ENCODE measurements at regions not wholly inside any gene's neighbourhood (a gene's known extent, or its start where the extent isn't known, plus 50 kb on each side); places are given as distances from the start of the nearest gene placed in this dataset.
A peak's percentile ranks its signal among the peaks of the same experiment; 100 is the strongest.

DNA sequence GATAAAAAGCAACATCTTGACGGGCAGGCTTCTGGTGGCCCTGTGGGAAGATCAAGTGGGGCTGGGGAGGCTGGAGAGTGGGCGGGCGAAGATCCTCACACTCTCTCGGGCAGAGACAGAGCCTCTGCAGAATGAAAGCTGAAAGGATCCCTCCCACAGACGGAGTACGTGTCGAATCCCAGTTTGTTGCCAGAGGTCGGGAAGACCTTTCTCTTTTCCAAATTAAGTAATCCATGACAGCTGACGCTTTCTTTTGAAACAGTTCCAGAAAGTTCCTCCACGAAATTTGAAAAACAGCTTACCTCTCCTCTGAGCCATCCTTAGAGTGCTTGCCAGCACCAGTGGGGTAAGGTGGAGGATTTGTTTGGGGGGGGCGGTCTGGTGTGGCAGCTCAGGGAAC, 155.6 kb upstream of the SMLR1 start:
- no peaks in the 10 kb centered on the region for H3K4me1 ChIP-seq (ENCODE audit: low read depth)
- H3K9me3 ChIP-seq (ENCODE audit: low read depth) = no peaks in the 10 kb centered on the region
- H3K36me3 ChIP-seq = no peaks in the 10 kb centered on the region
- DNase-seq (ENCODE audit: low read depth in 1 of 2, low spot score in 1 of 2) = peak in 1 of 2 donors; percentile 68
- TF ChIP-seq, protein P1, sequence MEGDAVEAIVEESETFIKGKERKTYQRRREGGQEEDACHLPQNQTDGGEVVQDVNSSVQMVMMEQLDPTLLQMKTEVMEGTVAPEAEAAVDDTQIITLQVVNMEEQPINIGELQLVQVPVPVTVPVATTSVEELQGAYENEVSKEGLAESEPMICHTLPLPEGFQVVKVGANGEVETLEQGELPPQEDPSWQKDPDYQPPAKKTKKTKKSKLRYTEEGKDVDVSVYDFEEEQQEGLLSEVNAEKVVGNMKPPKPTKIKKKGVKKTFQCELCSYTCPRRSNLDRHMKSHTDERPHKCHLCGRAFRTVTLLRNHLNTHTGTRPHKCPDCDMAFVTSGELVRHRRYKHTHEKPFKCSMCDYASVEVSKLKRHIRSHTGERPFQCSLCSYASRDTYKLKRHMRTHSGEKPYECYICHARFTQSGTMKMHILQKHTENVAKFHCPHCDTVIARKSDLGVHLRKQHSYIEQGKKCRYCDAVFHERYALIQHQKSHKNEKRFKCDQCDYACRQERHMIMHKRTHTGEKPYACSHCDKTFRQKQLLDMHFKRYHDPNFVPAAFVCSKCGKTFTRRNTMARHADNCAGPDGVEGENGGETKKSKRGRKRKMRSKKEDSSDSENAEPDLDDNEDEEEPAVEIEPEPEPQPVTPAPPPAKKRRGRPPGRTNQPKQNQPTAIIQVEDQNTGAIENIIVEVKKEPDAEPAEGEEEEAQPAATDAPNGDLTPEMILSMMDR (IDR thresholded peaks at IDR 0.05; ENCODE audit: low read depth, low read length) = no peak
- H3K4me3 ChIP-seq = no peak overlapping the region
- H3K27ac ChIP-seq = no peak overlapping the region
- H3K27me3 ChIP-seq = no peaks in the 10 kb centered on the region

DNA sequence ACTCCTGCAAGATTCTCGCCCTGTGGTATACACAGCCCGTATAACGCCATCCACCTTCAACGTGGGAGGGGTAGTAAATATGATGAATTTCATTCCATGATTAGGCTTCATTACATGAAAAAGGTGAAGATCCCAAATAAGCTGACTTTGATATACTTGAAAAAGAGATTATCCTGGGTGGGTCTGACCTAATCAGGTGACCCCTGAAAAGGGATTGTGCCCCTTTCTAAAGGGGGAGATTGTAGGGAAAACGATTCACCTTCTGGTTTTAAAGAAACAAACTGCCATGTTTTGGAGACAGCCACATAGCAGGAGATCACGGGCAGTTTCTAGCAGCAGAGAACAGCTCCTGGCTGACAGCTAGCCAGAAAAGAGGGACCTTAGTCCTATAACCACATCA, 155.1 kb upstream of the SMLR1 start:
- Histone ChIP-seq H3K9me3 (ENCODE audit: low read depth) (no peaks in the 10 kb centered on the region), H3K27me3 (no peaks in the 10 kb centered on the region), H3K36me3 (no peaks in the 10 kb centered on the region), H3K4me1 (ENCODE audit: low read depth) (no peaks in the 10 kb centered on the region), H3K4me3 (no peak overlapping the region), H3K27ac (no peak overlapping the region)
- TF ChIP-seq, protein P1 (IDR thresholded peaks at IDR 0.05; ENCODE audit: low read depth, low read length) = no peak
- DNase-seq (ENCODE audit: low read depth in 1 of 2, low spot score in 1 of 2) = no peak

DNA sequence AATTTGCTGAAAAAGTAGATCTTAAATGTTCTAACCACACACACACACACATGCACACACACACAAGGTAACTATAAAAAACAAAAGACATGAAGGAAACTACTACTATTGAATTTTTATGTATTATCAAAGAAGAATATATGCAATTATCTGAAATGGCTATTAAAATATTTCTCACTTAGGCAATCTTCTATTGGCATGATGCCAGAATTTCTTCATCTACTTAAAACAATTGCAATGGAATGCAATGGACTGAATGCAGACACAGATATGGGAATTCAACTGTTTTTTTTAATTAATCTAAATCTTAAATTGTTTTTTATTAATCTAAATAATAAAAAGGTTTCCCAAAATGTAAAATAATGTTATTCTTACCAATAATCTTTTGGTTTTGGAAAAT, 152.6 kb upstream of the SMLR1 start:
- H3K9me3 ChIP-seq (ENCODE audit: low read depth) = no peaks in the 10 kb centered on the region
- no peaks in the 10 kb centered on the region for H3K4me1 ChIP-seq (ENCODE audit: low read depth)
- peak in 1 of 2 donors; percentile 71 for DNase-seq (ENCODE audit: low read depth in 1 of 2, low spot score in 1 of 2)
- H3K27me3 ChIP-seq = no peaks in the 10 kb centered on the region
- TF ChIP-seq, protein P1 (IDR thresholded peaks at IDR 0.05; ENCODE audit: low read depth, low read length) = no peak
- no peak overlapping the region for H3K27ac ChIP-seq
- H3K4me3 ChIP-seq = no peak overlapping the region
- no peaks in the 10 kb centered on the region for H3K36me3 ChIP-seq

DNA sequence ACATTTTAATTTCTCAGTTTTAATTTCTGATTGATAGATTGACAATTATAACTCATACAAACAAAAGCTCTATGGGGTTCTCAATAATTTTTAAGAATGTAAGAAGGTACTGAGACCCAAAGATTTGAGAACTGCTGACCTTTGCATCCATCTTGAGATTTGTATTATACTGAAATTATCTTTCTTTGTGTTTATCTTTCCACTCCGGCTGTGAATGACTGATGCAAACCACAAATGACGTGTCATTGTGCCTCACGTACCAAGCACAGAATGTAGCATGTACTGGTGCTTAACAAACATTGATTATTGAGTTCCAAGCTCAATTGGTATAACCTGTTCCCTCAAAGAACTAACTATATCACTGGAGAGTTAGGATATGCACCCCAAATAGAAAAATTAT, 152.1 kb upstream of the SMLR1 start:
- Histone ChIP-seq H3K4me3 (no peak overlapping the region), H3K36me3 (no peaks in the 10 kb centered on the region), H3K4me1 (ENCODE audit: low read depth) (no peaks in the 10 kb centered on the region), H3K27ac (no peak overlapping the region), H3K27me3 (no peaks in the 10 kb centered on the region), H3K9me3 (ENCODE audit: low read depth) (no peaks in the 10 kb centered on the region)
- DNase-seq (ENCODE audit: low read depth in 1 of 2, low spot score in 1 of 2) = peak in 1 of 2 donors; percentile 82
- TF ChIP-seq, protein P1 (IDR thresholded peaks at IDR 0.05; ENCODE audit: low read depth, low read length) = no peak

DNA sequence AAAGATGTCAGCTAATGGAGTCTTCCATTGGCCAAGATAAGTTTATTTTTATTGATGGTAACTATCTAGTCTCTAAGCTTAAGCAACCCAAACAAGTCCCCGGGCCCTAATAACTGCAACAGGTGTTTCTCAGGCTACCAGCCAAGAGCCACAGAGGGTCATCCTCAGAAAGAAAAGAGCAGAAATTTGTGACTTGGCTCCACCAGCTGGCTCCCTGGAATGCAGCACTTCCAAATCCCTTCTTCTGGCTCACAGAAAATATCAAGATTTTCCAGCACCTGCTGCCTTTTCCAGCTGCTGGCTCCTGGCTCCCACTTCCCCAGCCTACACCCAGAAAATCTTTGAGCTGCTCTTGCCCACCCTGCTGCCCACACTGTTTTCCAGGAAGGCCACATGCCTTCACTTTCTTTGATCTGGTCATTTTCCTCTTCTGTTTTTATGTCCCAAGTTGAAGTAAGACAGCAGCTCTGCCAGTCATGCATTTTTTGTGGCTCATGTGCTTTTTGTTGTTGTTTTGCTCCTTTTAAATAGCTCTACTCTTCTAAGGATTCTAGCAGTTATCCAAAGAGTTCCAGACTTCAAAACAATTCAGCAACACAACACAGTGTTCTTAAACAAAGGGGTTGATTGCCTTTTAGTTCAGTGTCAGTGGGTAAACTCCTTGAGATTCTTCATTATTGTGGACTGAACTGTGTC, 151.0 kb upstream of the SMLR1 start:
- Histone ChIP-seq H3K4me3 (no peak overlapping the region), H3K27me3 (no peaks in the 10 kb centered on the region), H3K27ac (no peak overlapping the region), H3K9me3 (ENCODE audit: low read depth) (no peaks in the 10 kb centered on the region), H3K36me3 (no peaks in the 10 kb centered on the region), H3K4me1 (ENCODE audit: low read depth) (no peaks in the 10 kb centered on the region)
- no peak for DNase-seq (ENCODE audit: low read depth in 1 of 2, low spot score in 1 of 2)
- TF ChIP-seq, protein P1 (IDR thresholded peaks at IDR 0.05; ENCODE audit: low read depth, low read length) = no peak
